Activated naive CD4-positive, alpha-beta T cell treated with anti-CD3 and anti-CD28 coated beads, Interleukin-2, amount 50 U/mL, for 72 hours (primary cell): ENCODE measurements at regions not wholly inside any gene's neighbourhood (a gene's known extent, or its start where the extent isn't known, plus 50 kb on each side); places are given as distances from the start of the nearest gene placed in this dataset.

Source experiments
- ATAC-seq, 2 donors: fragments of 150-1000 bp; cut with Tn5 transposase; 2 replicates each; pipeline ENCODE4 v1.10.0; 2021; ENCODE audit warnings: mild to moderate bottlenecking in 2 of 2, moderate library complexity in 2 of 2
- DNase-seq, 2 donors: peaks; one replicate each; pipeline ENCODE4 v3.0.0; 2021 to 2022; ENCODE audit warnings: low spot score in 2 of 2
- H3K27ac Mint-ChIP-seq, 2 donors: one replicate each; pipeline ENCODE4 v1.8.0; 2022; ENCODE audit warnings: mild to moderate bottlenecking in 2 of 2, mixed read lengths in 2 of 2
- H3K36me3 Mint-ChIP-seq, 2 donors: one replicate each; pipeline ENCODE4 v1.8.0; 2022; ENCODE audit warnings: mixed read lengths in 2 of 2
- H3K9me3 Mint-ChIP-seq, 2 donors: one replicate each; pipeline ENCODE4 v1.8.0; 2022; ENCODE audit warnings: mixed read lengths in 2 of 2

DNA sequence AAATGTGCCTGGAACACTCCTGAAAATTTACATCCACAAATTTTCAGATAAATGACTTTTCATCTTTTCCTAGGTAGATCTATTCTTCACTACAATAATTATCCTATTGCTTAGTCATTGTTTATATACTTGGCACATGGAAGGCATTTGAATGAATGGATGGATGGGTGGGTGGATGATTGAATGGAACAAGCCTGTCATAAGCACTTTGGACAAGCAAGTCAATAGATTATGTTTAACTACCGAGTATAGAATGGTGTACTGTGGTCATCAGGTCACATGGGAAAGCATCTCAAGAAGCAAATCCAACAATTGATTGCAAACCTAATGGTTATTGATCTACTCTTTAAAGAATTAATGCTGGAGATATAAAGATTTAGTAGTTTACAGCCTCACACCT is 114.4 kb upstream of the DMRTA1 start:
- H3K36me3 Mint-ChIP-seq = no peaks in the 10 kb centered on the region
- H3K9me3 Mint-ChIP-seq = no peaks in the 10 kb centered on the region
- H3K27ac Mint-ChIP-seq = no peak overlapping the region
- ATAC-seq = no peak
- DNase-seq = no peak

GRCh38 chr9:22337261-22337660 is 109.4 kb upstream of the DMRTA1 start:
- Mint-ChIP-seq H3K36me3 (no peaks in the 10 kb centered on the region), H3K9me3 (peaks cover 0 to 4% of the 10 kb centered on the region in 2 donors), H3K27ac (no peak overlapping the region)
- no peak for ATAC-seq
- no peak for DNase-seq

GRCh38 chr9:22342491-22343217 is 104.0 kb upstream of the DMRTA1 start:
- H3K36me3 Mint-ChIP-seq = no peaks in the 10 kb centered on the region

DNA sequence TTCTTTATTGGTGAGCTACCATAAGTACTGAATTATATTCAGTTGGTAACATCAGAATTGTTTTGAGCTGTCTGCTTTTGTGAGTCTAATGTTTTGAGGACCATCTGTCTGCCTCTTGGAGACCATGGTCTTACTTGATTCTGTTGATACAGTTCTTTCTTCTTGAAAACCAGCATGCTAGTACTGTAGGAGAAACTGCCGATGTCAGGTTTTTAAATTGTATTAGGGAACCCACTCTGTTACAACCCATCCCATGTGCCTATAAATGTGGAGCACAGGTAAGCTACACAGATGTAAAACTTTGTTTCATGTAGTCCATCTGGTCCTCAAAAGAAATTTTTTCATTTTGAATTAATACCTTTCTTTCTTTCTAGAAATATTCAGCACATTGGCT is 103.4 kb upstream of the DMRTA1 start:
- Mint-ChIP-seq H3K9me3 (peaks cover 0 to 4% of the 10 kb centered on the region in 2 donors), H3K27ac (no peak overlapping the region), H3K36me3 (no peaks in the 10 kb centered on the region)
- no peak for ATAC-seq
- DNase-seq = no peak

More at GRCh38 chr9:22342491-22343217, 104.0 kb upstream of the DMRTA1 start:
- DNase-seq (no peak), ATAC-seq (no peak)
- Mint-ChIP-seq H3K27ac (no peak overlapping the region), H3K9me3 (peaks cover 0 to 4% of the 10 kb centered on the region in 2 donors)

- Mint-ChIP-seq H3K27ac (no peak overlapping the region), H3K9me3 (peaks cover 8 to 9% of the 10 kb centered on the region in 2 donors), H3K36me3 (no peaks in the 10 kb centered on the region)
- DNase-seq (no peak), ATAC-seq (no peak)
These were observed 91.8 kb upstream of the DMRTA1 start for GRCh38 chr9:22354699-22355384.

DNA sequence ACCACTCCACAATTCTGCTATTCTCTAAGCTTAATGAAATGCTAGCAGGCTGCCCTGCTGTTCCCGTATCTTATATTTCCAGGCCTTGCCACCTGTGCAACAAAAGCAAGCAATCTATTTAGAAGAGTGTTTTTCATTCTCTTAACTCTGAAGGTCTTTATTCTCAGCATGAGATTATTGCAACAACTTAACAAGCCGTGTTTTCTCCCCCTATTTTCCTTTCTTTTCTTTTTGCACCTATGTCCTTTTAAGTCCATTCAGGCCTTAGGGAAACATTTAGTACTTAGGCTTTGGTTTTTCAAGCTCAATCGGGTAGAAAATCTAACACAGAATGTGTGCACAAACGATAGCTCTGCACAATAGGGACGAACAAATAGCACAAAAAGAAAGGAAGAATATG is 89.6 kb upstream of the DMRTA1 start:
- DNase-seq = no peak
- Mint-ChIP-seq H3K9me3 (peaks cover 9 to 16% of the 10 kb centered on the region in 2 donors), H3K27ac (no peak overlapping the region), H3K36me3 (no peaks in the 10 kb centered on the region)
- no peak for ATAC-seq

DNA sequence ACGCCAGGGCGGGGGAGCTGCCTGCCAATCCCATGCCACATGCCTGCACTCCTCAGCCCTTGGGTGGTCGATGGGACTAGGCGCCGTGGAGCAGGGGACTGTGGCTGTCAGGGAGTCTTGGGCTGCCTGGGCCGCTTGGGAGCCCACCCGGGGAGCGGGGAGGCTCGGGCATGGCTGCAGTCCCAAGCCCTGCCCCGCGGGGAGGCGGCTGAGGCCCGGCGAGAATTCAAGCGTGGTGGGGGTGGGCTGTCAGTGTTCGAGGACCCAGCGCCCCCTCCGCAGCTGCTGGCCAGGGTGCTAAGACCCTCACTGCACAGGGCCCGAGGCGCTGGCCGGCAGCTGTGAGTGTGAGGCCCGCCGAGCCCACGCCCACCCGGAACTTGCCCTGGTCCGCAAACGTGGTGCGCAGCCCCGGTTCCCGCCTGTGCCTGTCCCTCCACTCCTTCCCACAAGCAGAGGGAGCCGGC is 83.2 kb upstream of the DMRTA1 start:
- H3K36me3 Mint-ChIP-seq = peaks cover 0 to 5% of the 10 kb centered on the region in 2 donors
- H3K9me3 Mint-ChIP-seq = peaks cover 6 to 13% of the 10 kb centered on the region in 2 donors
- DNase-seq (no peak), ATAC-seq (no peak)
- no peak overlapping the region for H3K27ac Mint-ChIP-seq

DNA sequence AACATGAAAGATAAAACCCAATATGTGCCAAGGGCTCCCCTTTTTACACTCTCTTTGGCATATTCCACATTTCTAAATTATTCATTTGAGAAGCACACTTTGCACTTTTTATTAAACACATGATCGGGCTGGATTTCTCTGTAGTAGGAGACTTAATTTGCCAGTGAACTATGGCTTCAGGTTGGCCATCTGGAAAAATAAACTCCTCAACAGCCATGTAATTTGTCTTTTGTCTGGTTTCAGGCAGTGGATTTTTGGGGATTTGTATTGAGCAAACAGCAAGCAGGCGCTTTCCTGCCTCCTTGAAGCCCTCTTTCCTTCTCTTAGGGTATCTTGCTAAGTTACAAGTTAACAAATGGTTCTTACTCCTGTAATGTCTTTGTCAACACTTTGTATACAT is 73.0 kb upstream of the DMRTA1 start:
- Mint-ChIP-seq H3K9me3 (peaks cover 0 to 8% of the 10 kb centered on the region in 2 donors), H3K27ac (no peak overlapping the region), H3K36me3 (no peaks in the 10 kb centered on the region)
- ATAC-seq (no peak), DNase-seq (no peak)

- ATAC-seq (no peak), DNase-seq (no peak)
- Mint-ChIP-seq H3K9me3 (peaks cover 0 to 8% of the 10 kb centered on the region in 2 donors), H3K27ac (no peak overlapping the region), H3K36me3 (no peaks in the 10 kb centered on the region)
These were observed 72.6 kb upstream of the DMRTA1 start for GRCh38 chr9:22374051-22374450.

GRCh38 chr9:22379272-22379671 is 67.4 kb upstream of the DMRTA1 start:
- Mint-ChIP-seq H3K9me3 (peaks cover 0 to 5% of the 10 kb centered on the region in 2 donors), H3K36me3 (no peaks in the 10 kb centered on the region), H3K27ac (no peak overlapping the region)
- ATAC-seq (no peak), DNase-seq (no peak)

DNA sequence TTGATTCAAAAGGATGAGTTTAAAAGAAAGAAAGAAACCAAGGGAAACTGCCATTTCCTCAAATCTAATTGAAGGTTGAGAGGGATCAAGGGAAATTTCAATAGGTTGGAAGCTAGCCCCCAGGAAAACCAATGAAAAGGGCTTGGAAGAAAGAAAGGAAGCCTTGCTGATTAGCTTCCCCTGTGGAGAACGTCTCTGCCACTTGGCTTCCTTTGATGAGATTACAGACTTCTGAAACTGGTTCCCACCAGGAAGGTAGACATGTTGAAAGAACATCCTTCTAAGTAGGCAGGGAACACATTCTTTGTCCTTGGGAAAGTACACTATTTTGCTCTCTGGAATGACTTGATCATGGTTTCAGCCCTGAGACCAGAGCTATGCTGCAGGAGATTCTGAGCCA is 65.5 kb upstream of the DMRTA1 start:
- no peak for DNase-seq
- H3K9me3 Mint-ChIP-seq = peaks cover 0 to 9% of the 10 kb centered on the region in 2 donors
- H3K27ac Mint-ChIP-seq = no peak overlapping the region
- H3K36me3 Mint-ChIP-seq = no peaks in the 10 kb centered on the region
- ATAC-seq = no peak

DNA sequence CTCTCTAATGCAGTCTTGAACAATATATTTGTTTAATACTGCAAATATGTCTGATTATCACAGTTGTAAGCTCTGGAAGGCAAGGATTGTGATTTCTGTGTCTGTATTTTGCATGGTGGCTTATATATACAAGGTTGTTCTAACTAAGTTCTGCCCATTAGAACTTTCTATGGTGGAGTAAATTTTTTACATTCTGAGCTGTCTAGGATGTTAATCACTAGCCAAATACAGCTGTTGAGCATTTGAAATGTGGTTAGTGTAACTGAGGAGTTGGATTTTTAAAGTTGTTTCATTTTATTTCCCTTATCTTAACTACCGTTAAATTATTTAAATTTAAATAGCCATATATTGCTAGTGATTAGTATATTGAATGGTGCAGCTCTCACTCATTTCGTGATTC is 64.3 kb upstream of the DMRTA1 start:
- H3K27ac Mint-ChIP-seq = no peak overlapping the region

GRCh38 chr9:22383718-22384117 is 62.9 kb upstream of the DMRTA1 start:
- Mint-ChIP-seq H3K9me3 (peaks cover 0 to 9% of the 10 kb centered on the region in 2 donors), H3K36me3 (no peaks in the 10 kb centered on the region), H3K27ac (no peak overlapping the region)
- DNase-seq = no peak
- no peak for ATAC-seq

More for the DNA sequence above, 64.3 kb upstream of the DMRTA1 start:
- ATAC-seq (no peak), DNase-seq (no peak)
- no peaks in the 10 kb centered on the region for H3K36me3 Mint-ChIP-seq
- peaks cover 0 to 9% of the 10 kb centered on the region in 2 donors for H3K9me3 Mint-ChIP-seq

- Mint-ChIP-seq H3K36me3 (no peaks in the 10 kb centered on the region), H3K27ac (no peak overlapping the region), H3K9me3 (peaks cover 0 to 4% of the 10 kb centered on the region in 2 donors)
- DNase-seq (no peak), ATAC-seq (no peak)
These were observed 57.4 kb upstream of the DMRTA1 start for GRCh38 chr9:22389271-22389670.

- DNase-seq = no peak
- Mint-ChIP-seq H3K9me3 (peaks cover 3 to 5% of the 10 kb centered on the region in 2 donors), H3K36me3 (peaks cover 0 to 5% of the 10 kb centered on the region in 2 donors), H3K27ac (no peak overlapping the region)
- ATAC-seq = no peak
These were observed 54.1 kb upstream of the DMRTA1 start for GRCh38 chr9:22392523-22392922.

DNA sequence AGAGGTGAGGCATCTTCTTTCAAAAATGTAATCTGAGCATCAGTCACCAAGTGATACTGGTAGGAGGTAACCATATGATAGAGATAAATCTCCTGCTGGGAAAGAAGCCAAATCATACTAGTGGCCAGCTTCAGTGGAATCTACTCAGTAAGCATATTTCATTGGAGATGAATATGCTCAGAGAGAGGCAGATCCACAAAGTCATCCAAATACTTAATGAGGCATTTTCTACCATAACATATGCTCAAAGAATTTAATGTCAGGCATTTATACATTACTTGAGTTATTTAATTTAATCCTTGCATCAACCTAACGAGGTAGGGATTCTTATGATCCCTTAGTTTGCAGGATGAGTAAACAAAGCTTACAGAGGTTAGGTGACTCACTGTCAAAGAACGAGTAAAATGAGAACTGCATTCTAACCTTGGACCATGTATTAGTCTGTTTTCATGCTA is 50.9 kb upstream of the DMRTA1 start:
- H3K36me3 Mint-ChIP-seq = peaks cover 0 to 5% of the 10 kb centered on the region in 2 donors
- H3K27ac Mint-ChIP-seq = no peak overlapping the region
- DNase-seq (no peak), ATAC-seq (no peak)
- peaks cover 3 to 5% of the 10 kb centered on the region in 2 donors for H3K9me3 Mint-ChIP-seq
